HepG2 (cell line): ENCODE measurements at regions not wholly inside any gene's neighbourhood (a gene's known extent, or its start where the extent isn't known, plus 50 kb on each side); places are given as distances from the start of the nearest gene placed in this dataset.

ENCODE experiments used
- ATAC-seq: fragments of 200-7000 bp; cut with Tn5 transposase; 3 replicates; pipeline ENCODE4 v1.9.1; 2020; ENCODE audit warnings: mild to moderate bottlenecking, moderate library complexity
- BruUV-seq: library from RNA; stranded (reverse); fragments of 400-500 nt; replicated peaks from 2 replicates; lab custom pipeline; 2021; lab: Mats Ljungman, UMichigan
- CTCF ChIA-PET: fragments of 300-600 bp; formaldehyde crosslinking; extraction: SDS; loops from one replicate; lab custom pipeline; 2021; ENCODE audit warnings: low total read pairs, inconsistent platforms, low intra/inter-chr PET ratio; lab: Yijun Ruan, JAX
- POLR2A ChIA-PET: fragments of 350-600 bp; sonication (Branson Sonifier 250); formaldehyde crosslinking; loops from one replicate; lab custom pipeline; 2020; ENCODE audit warnings: antibody characterized with exemption, inconsistent platforms; lab: Yijun Ruan, JAX
- DNase-seq: peaks from one replicate; pipeline ENCODE4 v3.0.0-alpha.2; 2015; ENCODE audit warnings: low spot score
- FAIRE-seq: peaks from 3 replicates; lab custom pipeline; 2011; peaks lifted over from hg19 to GRCh38; lab: Jason Lieb, UNC
- H2AFZ ChIP-seq: one replicate; pipeline ENCODE4 v1.6.1; 2011; ENCODE audit warnings: low read length, inconsistent platforms
- H3K27ac ChIP-seq: fragments of 300-600 bp; 3 replicates; pipeline ENCODE4 v1.8.0; 2011; ENCODE audit warnings: mixed run types, mild to moderate bottlenecking, mixed read lengths, low read length, inconsistent platforms; ENCODE audit not compliant: insufficient read depth; ENCODE audit errors: extremely low read length
- H3K27me3 ChIP-seq, 2 experiments: fragments of 200-600 bp in 1 of 2; 2 replicates in 1 of 2; 3 replicates in 1 of 2; pipeline versions ENCODE4 v1.6.0 to v1.8.0; 2011; ENCODE audit warnings: low read length in 2 of 2, mild to moderate bottlenecking in 2 of 2, moderate library complexity in 2 of 2, inconsistent platforms in 1 of 2; ENCODE audit not compliant: insufficient read depth in 2 of 2, control insufficient read depth in 1 of 2
- H3K36me3 ChIP-seq, 2 experiments: fragments of 200-600 bp in 1 of 2; replicated peaks in 1 of 2; 2 replicates in 1 of 2; 3 replicates in 1 of 2; pipeline versions ENCODE4 v1.5.1 to v1.8.0; 2011; ENCODE audit warnings: low read length in 2 of 2, inconsistent platforms in 1 of 2; ENCODE audit not compliant: insufficient read depth in 2 of 2, control insufficient read depth in 1 of 2
- H3K4me1 ChIP-seq: 2 replicates; pipeline ENCODE4 v1.5.1; 2012; ENCODE audit warnings: low read length, inconsistent platforms; ENCODE audit not compliant: insufficient read depth
- H3K4me2 ChIP-seq: 2 replicates; pipeline ENCODE4 v1.6.0; 2011; ENCODE audit warnings: low read depth, low read length, inconsistent platforms
- H3K4me3 ChIP-seq, 3 experiments: fragments of 200-600 bp in 1 of 3; sonication (generic), shearing (Covaris generic) in 1 of 3; replicated peaks in 1 of 3; 2 replicates each; pipeline ENCODE4 v1.5.1; 2011 to 2016; ENCODE audit warnings: low read length in 3 of 3, inconsistent platforms in 2 of 3, low read depth in 2 of 3, mild to moderate bottlenecking in 2 of 3, control low read depth in 1 of 3, mixed read lengths in 1 of 3; ENCODE audit not compliant: insufficient read depth in 1 of 3
- H3K79me2 ChIP-seq: one replicate; pipeline ENCODE4 v1.6.1; 2011; ENCODE audit warnings: low read length, inconsistent platforms; ENCODE audit not compliant: insufficient read depth
- H3K9ac ChIP-seq: 2 replicates; pipeline ENCODE4 v1.6.0; 2011; ENCODE audit warnings: mild to moderate bottlenecking, low read depth, low read length, inconsistent platforms; ENCODE audit not compliant: insufficient read depth
- H3K9me3 ChIP-seq: 2 replicates; pipeline ENCODE4 v1.5.1; 2012; ENCODE audit warnings: mild to moderate bottlenecking, low read length
- H4K20me1 ChIP-seq: 2 replicates; pipeline ENCODE4 v1.6.0; 2011; ENCODE audit warnings: inconsistent platforms, mild to moderate bottlenecking, low read length, moderate library complexity; ENCODE audit not compliant: insufficient read depth
- WGBS: methylation state at CpG from one replicate; pipeline ENCODE4 v1.1.6; 2017; ENCODE audit warnings: low lambda C conversion rate; 5-methylcytosine and 5-hydroxymethylcytosine counted together
- in situ Hi-C: cut with HindIII; loops from 2 replicates; pipeline ENCODE4 v1.10.0; 2017; ENCODE audit warnings: low pct_unique_long_range_greater_than_20kb; ENCODE audit not compliant: extremely low pct_ligation_motif_present
- intact Hi-C: fragments of 100-400 bp; cut with micrococcal nuclease; formaldehyde crosslinking; loops from one replicate; pipeline ENCODE4 v1.10.0; 2022; ENCODE audit not compliant: unreplicated experiment
- TF ChIP-seq, protein P1 (sequence below): sonication (generic); formaldehyde crosslinking; IDR thresholded peaks from 2 replicates; pipeline ENCODE4 v1.8.1; 2023; ENCODE audit warnings: mild to moderate bottlenecking, missing genetic modification reagents, borderline replicate concordance
- TF ChIP-seq, protein P2 (sequence below), 2 experiments: IDR thresholded peaks; 2 replicates each; pipeline ENCODE4 v1.6.1; 2011 to 2012; ENCODE audit warnings: low read length in 2 of 2, borderline replicate concordance in 1 of 2, low read depth in 1 of 2, mild to moderate bottlenecking in 1 of 2, moderate library complexity in 1 of 2
- TF ChIP-seq, protein P3 (sequence below): sonication (generic); formaldehyde crosslinking; IDR thresholded peaks from 2 replicates; pipeline ENCODE4 v1.4.0; 2020; ENCODE audit warnings: missing genetic modification reagents, borderline replicate concordance
- TF ChIP-seq, protein P4 (sequence below): sonication (generic); formaldehyde crosslinking; IDR thresholded peaks from 2 replicates; pipeline ENCODE4 v1.8.1; 2023; ENCODE audit warnings: missing genetic modification reagents, inconsistent platforms, borderline replicate concordance
- TF ChIP-seq, protein P5 (sequence below): sonication (generic); formaldehyde crosslinking; conservative IDR thresholded peaks from 2 replicates; pipeline ENCODE4 v1.4.0; 2020; ENCODE audit warnings: missing genetic modification reagents

DNA sequence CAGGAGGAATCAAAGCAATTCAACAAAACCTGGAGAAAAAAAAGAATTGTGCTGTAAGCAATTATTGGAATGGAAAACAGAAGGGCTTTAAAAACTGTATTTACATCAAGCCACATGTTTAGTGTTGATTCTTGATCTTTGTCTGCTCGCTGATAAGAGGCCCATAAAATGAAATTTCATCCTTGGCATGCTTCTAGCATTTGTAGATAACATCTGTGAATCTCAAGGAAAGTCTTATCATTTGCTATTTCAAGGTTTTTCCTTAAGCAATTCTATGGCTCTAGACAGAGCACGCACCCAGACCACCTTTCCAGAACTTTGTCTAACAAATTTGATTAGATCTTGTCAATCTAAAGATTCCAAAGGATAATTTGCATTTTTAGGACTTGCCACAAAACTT is 181.0 kb upstream of the FGGY start:
- POLR2A ChIA-PET = no interaction called here
- no peaks in the 10 kb centered on the region for H3K36me3 ChIP-seq
- H3K4me2 ChIP-seq = no peak overlapping the region
- 3% methylated on average over 2 of the region's 2 CpGs for WGBS
- TF ChIP-seq, protein P1, sequence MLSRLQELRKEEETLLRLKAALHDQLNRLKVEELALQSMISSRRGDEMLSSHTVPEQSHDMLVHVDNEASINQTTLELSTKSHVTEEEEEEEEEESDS (CRISPR knock-in tag) = no peak
- TF ChIP-seq, protein P2, sequence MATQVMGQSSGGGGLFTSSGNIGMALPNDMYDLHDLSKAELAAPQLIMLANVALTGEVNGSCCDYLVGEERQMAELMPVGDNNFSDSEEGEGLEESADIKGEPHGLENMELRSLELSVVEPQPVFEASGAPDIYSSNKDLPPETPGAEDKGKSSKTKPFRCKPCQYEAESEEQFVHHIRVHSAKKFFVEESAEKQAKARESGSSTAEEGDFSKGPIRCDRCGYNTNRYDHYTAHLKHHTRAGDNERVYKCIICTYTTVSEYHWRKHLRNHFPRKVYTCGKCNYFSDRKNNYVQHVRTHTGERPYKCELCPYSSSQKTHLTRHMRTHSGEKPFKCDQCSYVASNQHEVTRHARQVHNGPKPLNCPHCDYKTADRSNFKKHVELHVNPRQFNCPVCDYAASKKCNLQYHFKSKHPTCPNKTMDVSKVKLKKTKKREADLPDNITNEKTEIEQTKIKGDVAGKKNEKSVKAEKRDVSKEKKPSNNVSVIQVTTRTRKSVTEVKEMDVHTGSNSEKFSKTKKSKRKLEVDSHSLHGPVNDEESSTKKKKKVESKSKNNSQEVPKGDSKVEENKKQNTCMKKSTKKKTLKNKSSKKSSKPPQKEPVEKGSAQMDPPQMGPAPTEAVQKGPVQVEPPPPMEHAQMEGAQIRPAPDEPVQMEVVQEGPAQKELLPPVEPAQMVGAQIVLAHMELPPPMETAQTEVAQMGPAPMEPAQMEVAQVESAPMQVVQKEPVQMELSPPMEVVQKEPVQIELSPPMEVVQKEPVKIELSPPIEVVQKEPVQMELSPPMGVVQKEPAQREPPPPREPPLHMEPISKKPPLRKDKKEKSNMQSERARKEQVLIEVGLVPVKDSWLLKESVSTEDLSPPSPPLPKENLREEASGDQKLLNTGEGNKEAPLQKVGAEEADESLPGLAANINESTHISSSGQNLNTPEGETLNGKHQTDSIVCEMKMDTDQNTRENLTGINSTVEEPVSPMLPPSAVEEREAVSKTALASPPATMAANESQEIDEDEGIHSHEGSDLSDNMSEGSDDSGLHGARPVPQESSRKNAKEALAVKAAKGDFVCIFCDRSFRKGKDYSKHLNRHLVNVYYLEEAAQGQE (IDR thresholded peaks at IDR 0.05; ENCODE audit: borderline replicate concordance in 1 of 2, low read depth in 1 of 2, low read length in 2 of 2) = no peak
- TF ChIP-seq, protein P3, sequence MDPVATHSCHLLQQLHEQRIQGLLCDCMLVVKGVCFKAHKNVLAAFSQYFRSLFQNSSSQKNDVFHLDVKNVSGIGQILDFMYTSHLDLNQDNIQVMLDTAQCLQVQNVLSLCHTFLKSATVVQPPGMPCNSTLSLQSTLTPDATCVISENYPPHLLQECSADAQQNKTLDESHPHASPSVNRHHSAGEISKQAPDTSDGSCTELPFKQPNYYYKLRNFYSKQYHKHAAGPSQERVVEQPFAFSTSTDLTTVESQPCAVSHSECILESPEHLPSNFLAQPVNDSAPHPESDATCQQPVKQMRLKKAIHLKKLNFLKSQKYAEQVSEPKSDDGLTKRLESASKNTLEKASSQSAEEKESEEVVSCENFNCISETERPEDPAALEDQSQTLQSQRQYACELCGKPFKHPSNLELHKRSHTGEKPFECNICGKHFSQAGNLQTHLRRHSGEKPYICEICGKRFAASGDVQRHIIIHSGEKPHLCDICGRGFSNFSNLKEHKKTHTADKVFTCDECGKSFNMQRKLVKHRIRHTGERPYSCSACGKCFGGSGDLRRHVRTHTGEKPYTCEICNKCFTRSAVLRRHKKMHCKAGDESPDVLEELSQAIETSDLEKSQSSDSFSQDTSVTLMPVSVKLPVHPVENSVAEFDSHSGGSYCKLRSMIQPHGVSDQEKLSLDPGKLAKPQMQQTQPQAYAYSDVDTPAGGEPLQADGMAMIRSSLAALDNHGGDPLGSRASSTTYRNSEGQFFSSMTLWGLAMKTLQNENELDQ (CRISPR knock-in tag) = no peak
- TF ChIP-seq, protein P4, sequence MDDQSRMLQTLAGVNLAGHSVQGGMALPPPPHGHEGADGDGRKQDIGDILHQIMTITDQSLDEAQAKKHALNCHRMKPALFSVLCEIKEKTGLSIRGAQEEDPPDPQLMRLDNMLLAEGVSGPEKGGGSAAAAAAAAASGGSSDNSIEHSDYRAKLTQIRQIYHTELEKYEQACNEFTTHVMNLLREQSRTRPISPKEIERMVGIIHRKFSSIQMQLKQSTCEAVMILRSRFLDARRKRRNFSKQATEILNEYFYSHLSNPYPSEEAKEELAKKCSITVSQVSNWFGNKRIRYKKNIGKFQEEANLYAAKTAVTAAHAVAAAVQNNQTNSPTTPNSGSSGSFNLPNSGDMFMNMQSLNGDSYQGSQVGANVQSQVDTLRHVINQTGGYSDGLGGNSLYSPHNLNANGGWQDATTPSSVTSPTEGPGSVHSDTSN (CRISPR knock-in tag) = no peak
- TF ChIP-seq, protein P5, sequence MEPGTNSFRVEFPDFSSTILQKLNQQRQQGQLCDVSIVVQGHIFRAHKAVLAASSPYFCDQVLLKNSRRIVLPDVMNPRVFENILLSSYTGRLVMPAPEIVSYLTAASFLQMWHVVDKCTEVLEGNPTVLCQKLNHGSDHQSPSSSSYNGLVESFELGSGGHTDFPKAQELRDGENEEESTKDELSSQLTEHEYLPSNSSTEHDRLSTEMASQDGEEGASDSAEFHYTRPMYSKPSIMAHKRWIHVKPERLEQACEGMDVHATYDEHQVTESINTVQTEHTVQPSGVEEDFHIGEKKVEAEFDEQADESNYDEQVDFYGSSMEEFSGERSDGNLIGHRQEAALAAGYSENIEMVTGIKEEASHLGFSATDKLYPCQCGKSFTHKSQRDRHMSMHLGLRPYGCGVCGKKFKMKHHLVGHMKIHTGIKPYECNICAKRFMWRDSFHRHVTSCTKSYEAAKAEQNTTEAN (CRISPR knock-in tag) = no peak
- no peaks in the 10 kb centered on the region for H4K20me1 ChIP-seq
- no peak overlapping the region for H3K27ac ChIP-seq
- FAIRE-seq (no peak), ATAC-seq (no peak), DNase-seq (no peak)
- no peaks in the 10 kb centered on the region for H3K79me2 ChIP-seq
- H3K27me3 ChIP-seq = peaks cover 0 to 13% of the 10 kb centered on the region in 2 experiments; a peak in 3 of 5 replicates
- in situ Hi-C loops = no loop called here
- intact Hi-C loops = no loop called here
- H3K4me1 ChIP-seq = no peaks in the 10 kb centered on the region
- no TSS peak for BruUV-seq
- no peak overlapping the region for H3K4me3 ChIP-seq
- no peak overlapping the region for H2AFZ ChIP-seq
- H3K9ac ChIP-seq = no peak overlapping the region
- CTCF ChIA-PET = no interaction called here
- no peaks in the 10 kb centered on the region for H3K9me3 ChIP-seq
